GM12878 (cell line): ENCODE measurements at regions not wholly inside any gene's neighbourhood (a gene's known extent, or its start where the extent isn't known, plus 50 kb on each side); places are given as distances from the start of the nearest gene placed in this dataset.
"Not testable (repeated sequence)": the region's sequence is repeated elsewhere in the genome, so short reads cannot be mapped to it uniquely, and the experiment has no call there.

Source experiments
- ATAC-seq: fragments of 200-7000 bp; cut with Tn5 transposase; 3 replicates; pipeline ENCODE4 v1.9.1; 2020; ENCODE audit warnings: mild to moderate bottlenecking, moderate library complexity
- BruUV-seq: library from RNA; stranded (reverse); fragments of 400-500 nt; replicated peaks from 2 replicates; lab custom pipeline; 2021; lab: Mats Ljungman, UMichigan
- CTCF ChIA-PET: fragments of 300-600 bp; sonication (Branson Sonifier 250); formaldehyde crosslinking; extraction: SDS; loops from one replicate; lab custom pipeline; 2021; ENCODE audit warnings: inconsistent platforms; lab: Yijun Ruan, JAX
- POLR2A ChIA-PET: fragments of 350-600 bp; formaldehyde crosslinking; extraction: SDS; loops from one replicate; lab custom pipeline; 2021; ENCODE audit warnings: inconsistent platforms; lab: Charles Lee
- RAD21 ChIA-PET: fragments of 300-600 bp; sonication (Branson Sonifier 250); formaldehyde crosslinking; loops from one replicate; lab custom pipeline; 2023; ENCODE audit warnings: antibody characterized with exemption; ENCODE audit not compliant: unreplicated experiment; lab: Charles Lee
- SMC1A ChIA-PET: fragments of 300-600 bp; sonication (Branson Sonifier 250); formaldehyde crosslinking; loops from one replicate; lab custom pipeline; 2023; ENCODE audit not compliant: unreplicated experiment, uncharacterized antibody; lab: Charles Lee
- DNase-seq: peaks from one replicate; pipeline ENCODE4 v3.0.0-alpha.2; 2011; ENCODE audit warnings: low read depth, low spot score
- FAIRE-seq: peaks from 3 replicates; lab custom pipeline; 2011; peaks lifted over from hg19 to GRCh38; lab: Jason Lieb, UNC
- H2AFZ ChIP-seq: 2 replicates; pipeline ENCODE4 v1.6.0; 2011; ENCODE audit warnings: low read depth, low read length, control low read depth; ENCODE audit not compliant: control insufficient read depth
- H3K27ac ChIP-seq: 2 replicates; pipeline ENCODE4 v1.5.1; 2011; ENCODE audit warnings: control low read depth; ENCODE audit not compliant: control insufficient read depth, insufficient read depth
- H3K27me3 ChIP-seq, 2 experiments: replicated peaks in 1 of 2; 2 replicates each; pipeline versions ENCODE4 v1.6.0 to v1.6.1; 2011; ENCODE audit warnings: low read length in 1 of 2; ENCODE audit not compliant: control insufficient read depth in 2 of 2, insufficient read depth in 2 of 2
- H3K36me3 ChIP-seq, 2 experiments: 2 replicates each; pipeline ENCODE4 v1.5.1; 2011; ENCODE audit warnings: low read length in 1 of 2; ENCODE audit not compliant: control insufficient read depth in 2 of 2, insufficient read depth in 2 of 2
- H3K4me1 ChIP-seq: 2 replicates; pipeline ENCODE4 v1.6.1; 2011; ENCODE audit warnings: mild to moderate bottlenecking, low read length, moderate library complexity, mixed read lengths; ENCODE audit not compliant: control insufficient read depth, insufficient read depth
- H3K4me2 ChIP-seq: 2 replicates; pipeline ENCODE4 v1.6.0; 2011; ENCODE audit warnings: control low read depth; ENCODE audit not compliant: control insufficient read depth, insufficient read depth
- H3K4me3 ChIP-seq: fragments of 200-600 bp; sonication (generic); 2 replicates; pipeline ENCODE4 v1.5.1; 2016
- H3K79me2 ChIP-seq: 2 replicates; pipeline ENCODE4 v1.6.0; 2011; ENCODE audit warnings: low read length; ENCODE audit not compliant: control insufficient read depth, insufficient read depth
- H3K9ac ChIP-seq: 2 replicates; pipeline ENCODE4 v1.8.0; 2011; ENCODE audit warnings: low read length, control low read depth, mixed read lengths; ENCODE audit not compliant: control insufficient read depth, insufficient read depth
- H3K9me3 ChIP-seq: replicated peaks from 3 replicates; pipeline ENCODE4 v1.5.1; 2011; ENCODE audit warnings: mild to moderate bottlenecking, low read length; ENCODE audit not compliant: control insufficient read depth, insufficient read depth
- H4K20me1 ChIP-seq: 2 replicates; pipeline ENCODE4 v1.6.0; 2011; ENCODE audit not compliant: control insufficient read depth, insufficient read depth
- WGBS: methylation state at CpG from one replicate; pipeline ENCODE4 v1.1.6; 2016; ENCODE audit warnings: low lambda C conversion rate; ENCODE audit not compliant: insufficient replicate concordance, insufficient coverage; ENCODE audit errors: missing lambda C conversion rate; 5-methylcytosine and 5-hydroxymethylcytosine counted together
- in situ Hi-C: fragments of 300-500 bp; cut with MboI; formaldehyde crosslinking; loops from 9 replicates; pipeline ENCODE4 v1.14.3; 2018; ENCODE audit warnings: mixed read lengths
- intact Hi-C: fragments of 100-400 bp; cut with micrococcal nuclease; formaldehyde crosslinking; loops from one replicate; pipeline ENCODE4 v1.14.2; 2022; ENCODE audit not compliant: unreplicated experiment

- in situ Hi-C loops, intact Hi-C loops, H4K20me1 ChIP-seq, ATAC-seq, H3K36me3 ChIP-seq, FAIRE-seq, CTCF ChIA-PET, H3K4me1 ChIP-seq, H3K27ac ChIP-seq, BruUV-seq, POLR2A ChIA-PET, SMC1A ChIA-PET, H3K27me3 ChIP-seq, H2AFZ ChIP-seq, H3K79me2 ChIP-seq, RAD21 ChIA-PET, H3K9ac ChIP-seq, H3K4me3 ChIP-seq, DNase-seq, H3K9me3 ChIP-seq, H3K4me2 ChIP-seq: not testable (repeated sequence)
- no CpG with 5 or more reads among the region's 4 CpGs for WGBS
Observed at GRCh38 chr15:21759401-21760165, 118.0 kb downstream of the POTEB start.

GRCh38 chr15:21753838-21754237 lies 123.7 kb downstream of the POTEB start:
- FAIRE-seq, H3K79me2 ChIP-seq, ATAC-seq, H3K9me3 ChIP-seq, H2AFZ ChIP-seq, in situ Hi-C loops, intact Hi-C loops, DNase-seq, CTCF ChIA-PET, H3K36me3 ChIP-seq, H3K4me3 ChIP-seq, H3K9ac ChIP-seq, H3K27me3 ChIP-seq, H3K4me1 ChIP-seq, BruUV-seq, H3K27ac ChIP-seq, H4K20me1 ChIP-seq, H3K4me2 ChIP-seq, POLR2A ChIA-PET, SMC1A ChIA-PET, RAD21 ChIA-PET: not testable (repeated sequence)
- no CpG with 5 or more reads among the region's 2 CpGs for WGBS

- H3K79me2 ChIP-seq, H3K9ac ChIP-seq, H4K20me1 ChIP-seq, H3K4me2 ChIP-seq, H3K4me1 ChIP-seq, POLR2A ChIA-PET, CTCF ChIA-PET, H3K9me3 ChIP-seq, H3K27ac ChIP-seq, FAIRE-seq, H3K4me3 ChIP-seq, BruUV-seq, ATAC-seq, RAD21 ChIA-PET, in situ Hi-C loops, SMC1A ChIA-PET, DNase-seq, H2AFZ ChIP-seq, intact Hi-C loops, H3K27me3 ChIP-seq, H3K36me3 ChIP-seq: not testable (repeated sequence)
- WGBS, result 61% methylated on average over 2 of the region's 9 CpGs
Observed at GRCh38 chr15:21752124-21752957, 125.2 kb downstream of the POTEB start.

- H2AFZ ChIP-seq, POLR2A ChIA-PET, H3K4me1 ChIP-seq, H3K36me3 ChIP-seq, in situ Hi-C loops, DNase-seq, H3K27me3 ChIP-seq, BruUV-seq, CTCF ChIA-PET, ATAC-seq, H3K79me2 ChIP-seq, FAIRE-seq, H3K27ac ChIP-seq, H3K4me3 ChIP-seq, intact Hi-C loops, H4K20me1 ChIP-seq, RAD21 ChIA-PET, H3K9ac ChIP-seq, H3K4me2 ChIP-seq, H3K9me3 ChIP-seq, SMC1A ChIA-PET: not testable (repeated sequence)
- WGBS, result no CpG with 5 or more reads among the region's 5 CpGs
Observed at GRCh38 chr15:21749173-21749572, 128.4 kb downstream of the POTEB start.
